CD4-positive, alpha-beta T cell treated with Interleukin-15 for 1 hour (primary cell): ENCODE measurements at regions not wholly inside any gene's neighbourhood (a gene's known extent, or its start where the extent isn't known, plus 50 kb on each side); places are given as distances from the start of the nearest gene placed in this dataset.
A peak's percentile ranks its signal among the peaks of the same experiment; 100 is the strongest.

Experiments
- DNase-seq: peaks from one replicate; pipeline ENCODE4 v3.0.0-alpha.2; 2020

DNA sequence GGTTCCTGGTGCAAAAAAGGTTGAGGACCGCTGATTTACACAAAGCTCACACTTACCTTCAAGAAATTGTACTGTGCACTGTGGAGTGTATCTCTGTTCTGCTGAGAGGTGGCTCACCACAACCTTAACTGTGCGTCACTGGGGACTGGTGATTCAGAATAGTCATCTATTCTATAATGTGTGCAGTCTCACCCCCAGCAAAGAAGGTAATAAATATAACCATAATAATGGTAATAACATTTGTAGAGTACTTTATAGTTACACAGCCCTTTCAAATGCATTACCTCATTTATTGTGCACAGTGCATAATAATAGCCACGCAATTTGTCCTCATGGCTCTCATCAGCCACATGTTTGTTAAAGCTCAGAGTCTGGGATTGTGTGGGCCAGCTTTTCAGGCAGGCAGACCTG lies 59.4 kb upstream of the DUSP10 start:
- no peak for DNase-seq

GRCh38 chr1:221800831-221801230 lies 58.9 kb upstream of the DUSP10 start:
- DNase-seq: no peak

- no peak for DNase-seq
Measured at GRCh38 chr1:221797506-221797905, 55.6 kb upstream of the DUSP10 start.

GRCh38 chr1:221796700-221797099 lies 54.8 kb upstream of the DUSP10 start:
- no peak for DNase-seq

DNA sequence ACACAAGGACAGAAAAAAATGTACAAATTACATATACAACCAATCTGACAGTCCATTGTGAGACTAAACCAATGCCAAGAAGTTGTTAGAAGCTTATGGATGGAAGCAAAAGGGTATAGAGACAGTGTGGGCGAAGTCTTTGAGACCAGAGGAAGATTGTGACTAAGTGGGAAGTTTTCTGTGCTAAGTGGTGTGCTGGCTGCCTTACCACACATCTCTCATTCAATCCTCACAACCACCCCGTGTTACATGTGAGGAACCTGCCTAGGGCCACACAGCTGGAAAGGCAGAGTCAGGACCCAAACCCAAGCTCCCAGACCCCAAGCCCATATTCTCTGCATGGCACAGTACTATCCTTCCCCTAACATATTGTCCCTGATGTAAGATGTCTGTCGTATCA lies 53.5 kb upstream of the DUSP10 start:
- DNase-seq: no peak

DNA sequence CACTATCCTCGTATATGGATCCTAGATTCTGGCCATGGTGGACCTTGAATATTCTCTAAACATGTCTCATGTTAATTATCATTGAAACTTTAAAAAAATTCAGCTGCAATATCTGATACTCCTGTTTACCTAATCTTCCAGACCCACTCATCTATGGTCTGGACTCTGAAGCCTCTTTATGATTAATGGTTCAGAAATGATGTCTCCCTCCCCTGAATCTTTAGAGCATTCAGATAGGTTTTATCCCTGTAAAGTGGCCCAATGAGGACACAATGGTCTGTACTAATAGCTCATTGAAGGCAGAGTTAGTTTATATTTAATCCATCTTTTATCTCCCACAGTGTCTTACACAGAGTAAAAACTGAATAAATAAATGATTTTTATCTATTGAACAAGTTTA lies 53.0 kb upstream of the DUSP10 start:
- no peak for DNase-seq

DNA sequence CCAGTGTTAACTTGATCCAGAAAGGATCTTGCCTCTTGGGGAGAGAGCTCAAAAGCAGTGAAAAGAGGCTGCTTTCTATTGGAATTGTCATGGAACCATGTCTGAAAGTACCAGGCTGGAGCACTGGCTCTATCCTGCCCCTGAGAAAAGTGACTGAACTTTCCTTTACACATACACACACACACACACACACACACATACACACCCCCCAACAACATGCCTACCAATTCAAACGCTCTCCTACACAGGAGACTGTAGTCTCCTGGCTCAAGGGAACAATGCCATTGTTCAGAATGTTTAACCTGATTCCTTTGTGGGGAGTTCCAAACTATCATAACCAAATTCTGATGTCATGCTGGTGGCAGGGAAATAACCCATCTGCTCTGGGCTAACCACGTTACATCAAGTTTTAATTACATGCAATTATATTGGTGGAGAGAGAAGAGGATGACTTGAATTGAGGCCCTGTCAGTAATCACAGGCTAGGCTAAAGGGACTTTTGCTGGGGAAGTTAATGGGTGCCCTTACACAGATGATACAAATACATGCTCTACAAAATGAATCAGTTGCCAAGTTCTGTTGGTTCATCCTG lies 52.3 kb upstream of the DUSP10 start:
- peak; percentile 52 for DNase-seq

DNA sequence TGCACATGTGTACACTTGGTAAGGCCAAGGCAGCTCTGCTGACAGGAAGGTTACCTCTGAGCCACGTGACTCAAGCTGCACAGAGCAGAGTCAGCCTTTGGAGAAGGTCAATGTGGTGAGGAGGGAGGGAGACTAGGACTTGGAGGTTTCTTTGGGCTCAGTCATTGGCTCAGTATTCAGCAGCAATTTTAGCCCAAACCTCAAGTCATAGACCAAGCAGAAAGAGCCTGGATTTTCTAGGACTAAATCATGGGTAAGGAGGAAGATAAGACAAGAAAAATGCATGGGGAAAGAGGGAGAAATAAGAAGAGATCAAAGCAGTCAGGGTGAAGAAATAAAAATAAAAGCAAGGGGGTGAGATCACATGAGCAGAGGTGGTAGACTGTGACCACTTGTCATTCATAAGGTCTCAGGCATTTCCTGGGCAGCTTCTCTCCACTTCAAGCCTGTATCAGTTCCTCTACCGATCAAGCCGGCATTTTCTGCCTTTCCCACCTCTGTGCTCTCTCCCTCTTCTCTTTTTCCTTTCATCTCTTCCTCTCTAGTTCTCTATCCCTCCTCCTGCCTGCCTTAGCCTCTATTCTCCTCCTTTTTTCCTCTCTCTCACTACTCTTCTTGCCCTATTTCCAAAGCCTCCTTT lies 51.7 kb upstream of the DUSP10 start:
- peak; percentile 62 for DNase-seq

GRCh38 chr1:221791846-221792245 lies 50.0 kb upstream of the DUSP10 start:
- no peak for DNase-seq
